ENCODE measurements at regions not wholly inside any gene's neighbourhood (a gene's known extent, or its start where the extent isn't known, plus 50 kb on each side); places are given as distances from the start of the nearest gene placed in this dataset.
"Not testable (repeated sequence)": the region's sequence is repeated elsewhere in the genome, so short reads cannot be mapped to it uniquely, and the experiment has no call there.

GRCh38 chr14:106807493-106807892 lies 1281.1 kb downstream of the TMEM121 start:
- no peak for DNase-seq (ENCODE audit: extremely low spot score)
- WGBS: 37% methylated on average over 3 of the region's 3 CpGs
- Histone ChIP-seq H3K36me3 (ENCODE audit: insufficient read depth) (no peaks in the 10 kb centered on the region), H3K4me1 (ENCODE audit: insufficient read depth) (no peaks in the 10 kb centered on the region), H3K27ac (ENCODE audit: low read depth) (no peak overlapping the region), H3K4me3 (ENCODE audit: low read depth, low read length) (no peak overlapping the region)

GRCh38 chr14:106808458-106808857 lies 1282.1 kb downstream of the TMEM121 start:
- no peak for DNase-seq (ENCODE audit: extremely low spot score)
- Histone ChIP-seq H3K27ac (ENCODE audit: low read depth) (no peak overlapping the region), H3K4me3 (ENCODE audit: low read depth, low read length) (no peak overlapping the region), H3K4me1 (ENCODE audit: insufficient read depth) (no peaks in the 10 kb centered on the region), H3K36me3 (ENCODE audit: insufficient read depth) (no peaks in the 10 kb centered on the region)
- 22% methylated on average over 3 of the region's 3 CpGs for WGBS

- Histone ChIP-seq H3K4me1 (ENCODE audit: insufficient read depth) (no peaks in the 10 kb centered on the region), H3K36me3 (ENCODE audit: insufficient read depth) (no peaks in the 10 kb centered on the region), H3K4me3 (ENCODE audit: low read depth, low read length) (no peak overlapping the region), H3K27ac (ENCODE audit: low read depth) (no peak overlapping the region)
- WGBS: 75% methylated on average over 2 of the region's 2 CpGs
- DNase-seq (ENCODE audit: extremely low spot score): no peak
These were observed 1282.5 kb downstream of the TMEM121 start for GRCh38 chr14:106808907-106809306.

GRCh38 chr14:106809615-106810014 lies 1283.2 kb downstream of the TMEM121 start:
- 53% methylated on average over 2 of the region's 2 CpGs for WGBS
- H3K4me3 ChIP-seq (ENCODE audit: low read depth, low read length): no peak overlapping the region
- DNase-seq (ENCODE audit: extremely low spot score): no peak
- no peak overlapping the region for H3K27ac ChIP-seq (ENCODE audit: low read depth)
- no peaks in the 10 kb centered on the region for H3K4me1 ChIP-seq (ENCODE audit: insufficient read depth)
- H3K36me3 ChIP-seq (ENCODE audit: insufficient read depth): no peaks in the 10 kb centered on the region

GRCh38 chr14:106810168-106810567 lies 1283.8 kb downstream of the TMEM121 start:
- not testable (repeated sequence) for H3K4me1 ChIP-seq (ENCODE audit: insufficient read depth); H3K4me3 ChIP-seq (ENCODE audit: low read depth, low read length); DNase-seq (ENCODE audit: extremely low spot score); H3K27ac ChIP-seq (ENCODE audit: low read depth); H3K36me3 ChIP-seq (ENCODE audit: insufficient read depth)
- WGBS: 64% methylated on average over 13 of the region's 13 CpGs

GRCh38 chr14:106811162-106811561 lies 1284.8 kb downstream of the TMEM121 start:
- H3K36me3 ChIP-seq (ENCODE audit: insufficient read depth): no peaks in the 10 kb centered on the region
- DNase-seq (ENCODE audit: extremely low spot score): no peak
- no peak overlapping the region for H3K4me3 ChIP-seq (ENCODE audit: low read depth, low read length)
- 75% methylated on average over 1 of the region's 1 CpG for WGBS
- no peak overlapping the region for H3K27ac ChIP-seq (ENCODE audit: low read depth)
- no peaks in the 10 kb centered on the region for H3K4me1 ChIP-seq (ENCODE audit: insufficient read depth)

GRCh38 chr14:106812788-106813476 lies 1286.5 kb downstream of the TMEM121 start:
- Histone ChIP-seq H3K36me3 (ENCODE audit: insufficient read depth) (no peaks in the 10 kb centered on the region), H3K4me1 (ENCODE audit: insufficient read depth) (no peaks in the 10 kb centered on the region), H3K27ac (ENCODE audit: low read depth) (no peak overlapping the region), H3K4me3 (ENCODE audit: low read depth, low read length) (no peak overlapping the region)
- 79% methylated on average over 37 of the region's 37 CpGs for WGBS
- DNase-seq (ENCODE audit: extremely low spot score): no peak

- Histone ChIP-seq H3K4me3 (ENCODE audit: low read depth, low read length) (no peak overlapping the region), H3K27ac (ENCODE audit: low read depth) (no peak overlapping the region), H3K36me3 (ENCODE audit: insufficient read depth) (no peaks in the 10 kb centered on the region), H3K4me1 (ENCODE audit: insufficient read depth) (no peaks in the 10 kb centered on the region)
- 63% methylated on average over 9 of the region's 9 CpGs for WGBS
- no peak for DNase-seq (ENCODE audit: extremely low spot score)
These were observed 1287.1 kb downstream of the TMEM121 start for GRCh38 chr14:106813477-106813823.

GRCh38 chr14:106820119-106820518 lies 1293.7 kb downstream of the TMEM121 start:
- H3K27ac ChIP-seq (ENCODE audit: low read depth): no peak overlapping the region
- 87% methylated on average over 1 of the region's 1 CpG for WGBS

GRCh38 chr14:106821119-106821518 lies 1294.7 kb downstream of the TMEM121 start:
- DNase-seq (ENCODE audit: extremely low spot score): no peak
- Histone ChIP-seq H3K4me3 (ENCODE audit: low read depth, low read length) (no peak overlapping the region), H3K27ac (ENCODE audit: low read depth) (no peak overlapping the region), H3K36me3 (ENCODE audit: insufficient read depth) (no peaks in the 10 kb centered on the region), H3K4me1 (ENCODE audit: insufficient read depth) (no peaks in the 10 kb centered on the region)

More at GRCh38 chr14:106820119-106820518, 1293.7 kb downstream of the TMEM121 start:
- Histone ChIP-seq H3K4me1 (ENCODE audit: insufficient read depth) (no peaks in the 10 kb centered on the region), H3K36me3 (ENCODE audit: insufficient read depth) (no peaks in the 10 kb centered on the region), H3K4me3 (ENCODE audit: low read depth, low read length) (no peak overlapping the region)
- DNase-seq (ENCODE audit: extremely low spot score): no peak

GRCh38 chr14:106822905-106823304 lies 1296.5 kb downstream of the TMEM121 start:
- 62% methylated on average over 7 of the region's 7 CpGs for WGBS
- Histone ChIP-seq H3K36me3 (ENCODE audit: insufficient read depth) (no peaks in the 10 kb centered on the region), H3K4me1 (ENCODE audit: insufficient read depth) (peaks cover 1% of the 10 kb centered on the region), H3K4me3 (ENCODE audit: low read depth, low read length) (no peak overlapping the region), H3K27ac (ENCODE audit: low read depth) (no peak overlapping the region)
- DNase-seq (ENCODE audit: extremely low spot score): no peak

GRCh38 chr14:106823552-106823951 lies 1297.2 kb downstream of the TMEM121 start:
- Histone ChIP-seq H3K36me3 (ENCODE audit: insufficient read depth) (no peaks in the 10 kb centered on the region), H3K4me3 (ENCODE audit: low read depth, low read length) (no peak overlapping the region), H3K4me1 (ENCODE audit: insufficient read depth) (peaks cover 1% of the 10 kb centered on the region), H3K27ac (ENCODE audit: low read depth) (no peak overlapping the region)
- WGBS: 70% methylated on average over 7 of the region's 7 CpGs
- no peak for DNase-seq (ENCODE audit: extremely low spot score)

- Histone ChIP-seq H3K36me3 (ENCODE audit: insufficient read depth) (no peaks in the 10 kb centered on the region), H3K4me3 (ENCODE audit: low read depth, low read length) (no peak overlapping the region), H3K27ac (ENCODE audit: low read depth) (no peak overlapping the region), H3K4me1 (ENCODE audit: insufficient read depth) (peaks cover 1% of the 10 kb centered on the region)
- WGBS: 41% methylated on average over 4 of the region's 4 CpGs
- no peak for DNase-seq (ENCODE audit: extremely low spot score)
These were observed 1300.5 kb downstream of the TMEM121 start for GRCh38 chr14:106826833-106827369.

- Histone ChIP-seq H3K4me3 (ENCODE audit: low read depth, low read length) (no peak overlapping the region), H3K4me1 (ENCODE audit: insufficient read depth) (peaks cover 1% of the 10 kb centered on the region), H3K36me3 (ENCODE audit: insufficient read depth) (no peaks in the 10 kb centered on the region), H3K27ac (ENCODE audit: low read depth) (no peak overlapping the region)
- DNase-seq (ENCODE audit: extremely low spot score): no peak
- WGBS: 81% methylated on average over 11 of the region's 11 CpGs
These were observed 1304.9 kb downstream of the TMEM121 start for GRCh38 chr14:106831322-106831720.

All from urinary bladder (tissue), 3 donors.